ENCODE measurements at regions not wholly inside any gene's neighbourhood (a gene's known extent, or its start where the extent isn't known, plus 50 kb on each side); places are given as distances from the start of the nearest gene placed in this dataset.
"Not testable (repeated sequence)": the region's sequence is repeated elsewhere in the genome, so short reads cannot be mapped to it uniquely, and the experiment has no call there.

GRCh38 chr4:148845609-148846008 lies 403.4 kb upstream of the NR3C2 start:
- ATAC-seq, result peak; percentile 72 to 81 (median 77)
- TF ChIP-seq CTCF (IDR thresholded peaks at IDR 0.05), result no peak
- peak in 4 of 6 donors; percentile 34 to 76 (median 66) for DNase-seq
- intact Hi-C loops (cut with DNase I), result no loop called here
- H3K4me3 ChIP-seq, result no peak overlapping the region
- H3K27ac ChIP-seq, result peak overlapping the region in 3 of 4 donors; percentile 36 to 77 (median 67)
- WGBS, 2 donors, result 9 to 14% methylated on average over 1 of the region's 1 CpG
- no peaks in the 10 kb centered on the region for H3K36me3 ChIP-seq
- FAIRE-seq, result peak; percentile 20
- H3K27me3 ChIP-seq, result no peaks in the 10 kb centered on the region
- peaks cover 12 to 23% (median 15%) of the 10 kb centered on the region in 3 donors for H3K4me1 ChIP-seq
- H3K9me3 ChIP-seq, result no peaks in the 10 kb centered on the region

GRCh38 chr4:148843625-148844024 lies 401.4 kb upstream of the NR3C2 start:
- ATAC-seq (no peak), FAIRE-seq (no peak), DNase-seq (no peak)
- Histone ChIP-seq H3K27ac (no peak overlapping the region), H3K9me3 (no peaks in the 10 kb centered on the region), H3K4me1 (peaks cover 5 to 15% (median 15%) of the 10 kb centered on the region in 3 donors), H3K4me3 (no peak overlapping the region), H3K36me3 (no peaks in the 10 kb centered on the region), H3K27me3 (no peaks in the 10 kb centered on the region)
- WGBS, 2 donors, result 88 to 92% methylated on average over 3 of the region's 3 CpGs
- TF ChIP-seq CTCF (IDR thresholded peaks at IDR 0.05), result no peak
- intact Hi-C loops (cut with DNase I), result no loop called here

- intact Hi-C loops (cut with DNase I), result no loop called here
- FAIRE-seq (no peak), DNase-seq (no peak), ATAC-seq (no peak)
- Histone ChIP-seq H3K27ac (no peak overlapping the region), H3K9me3 (no peaks in the 10 kb centered on the region), H3K27me3 (no peaks in the 10 kb centered on the region), H3K4me3 (no peak overlapping the region), H3K4me1 (peaks cover 5 to 15% (median 15%) of the 10 kb centered on the region in 3 donors), H3K36me3 (no peaks in the 10 kb centered on the region)
- whole genome bisulfite sequencing, 2 donors, result 80 to 88% methylated on average over 3 of the region's 3 CpGs
- TF ChIP-seq CTCF (IDR thresholded peaks at IDR 0.05), result no peak
Measured at GRCh38 chr4:148842843-148843242, 400.6 kb upstream of the NR3C2 start.

- intact Hi-C loops (cut with DNase I); H3K4me1 ChIP-seq; FAIRE-seq; H3K36me3 ChIP-seq; H3K27me3 ChIP-seq; DNase-seq; H3K9me3 ChIP-seq; H3K27ac ChIP-seq; ATAC-seq; H3K4me3 ChIP-seq: not testable (repeated sequence)
- WGBS, 2 donors, result 95 to 96% methylated on average over 2 of the region's 2 CpGs
Measured at GRCh38 chr4:148837571-148837970, 395.4 kb upstream of the NR3C2 start.

- TF ChIP-seq CTCF (IDR thresholded peaks at IDR 0.05), result no peak
- Histone ChIP-seq H3K27ac (peak overlapping the region in 2 of 4 donors; percentile 65 to 68), H3K4me1 (peaks cover 0 to 9% (median 0%) of the 10 kb centered on the region in 3 donors), H3K9me3 (no peaks in the 10 kb centered on the region), H3K36me3 (no peaks in the 10 kb centered on the region), H3K27me3 (no peaks in the 10 kb centered on the region), H3K4me3 (no peak overlapping the region)
- FAIRE-seq (no peak), DNase-seq (peak in 1 of 6 donors; percentile 10), ATAC-seq (peak; percentile 77 to 96 (median 85))
- 65 to 66% methylated on average over 6 of the region's 6 CpGs for WGBS, 2 donors
- intact Hi-C loops (cut with DNase I), result no loop called here
Measured at GRCh38 chr4:148834804-148835631, 392.8 kb upstream of the NR3C2 start.
